Keratinocyte (primary cell): ENCODE measurements at regions not wholly inside any gene's neighbourhood (a gene's known extent, or its start where the extent isn't known, plus 50 kb on each side); places are given as distances from the start of the nearest gene placed in this dataset.

Experiments used
- CTCF ChIP-seq, 3 experiments: IDR thresholded peaks in 1 of 3; conservative IDR thresholded peaks in 1 of 3; optimal IDR thresholded peaks in 1 of 3; 2 replicates in 2 of 3; 3 replicates in 1 of 3; pipeline versions ENCODE3 to v1.5.1; 2011; ENCODE audit warnings: low read length in 3 of 3, mild to moderate bottlenecking in 3 of 3, moderate library complexity in 2 of 3, control low read depth in 1 of 3, inconsistent platforms in 1 of 3; ENCODE audit not compliant: insufficient read depth in 2 of 3; ENCODE audit errors: extremely low read depth in 1 of 3
- EZH2 ChIP-seq: IDR thresholded peaks from one replicate; pipeline ENCODE4 v1.6.1; 2012; ENCODE audit warnings: inconsistent platforms, mild to moderate bottlenecking, low read length, moderate library complexity

- TF ChIP-seq CTCF (optimal IDR thresholded peaks at IDR 0.05 in 1 of 3, IDR thresholded peaks at IDR 0.05 in 1 of 3, conservative IDR thresholded peaks at IDR 0.05 in 1 of 3; ENCODE audit: extremely low read depth in 1 of 3, insufficient read depth in 2 of 3, low read length in 3 of 3): no peak
- no peak for TF ChIP-seq EZH2
Measured at GRCh38 chr21:17979763-17980162, 160.6 kb upstream of the C21orf91 start.
